Panc1 (cell line): ENCODE measurements at regions not wholly inside any gene's neighbourhood (a gene's known extent, or its start where the extent isn't known, plus 50 kb on each side); places are given as distances from the start of the nearest gene placed in this dataset.

Experiments used
- CTCF ChIP-seq: fragments of 450-650 bp; IDR thresholded peaks from 2 replicates; pipeline ENCODE4 v1.5.1; 2017; ENCODE audit warnings: mild to moderate bottlenecking
- POLR2AphosphoS5 ChIP-seq: IDR thresholded peaks from 2 replicates; pipeline ENCODE4 v1.6.1; 2012; ENCODE audit warnings: mild to moderate bottlenecking, low read depth, low read length, moderate library complexity
- REST ChIP-seq, 2 experiments: IDR thresholded peaks; 2 replicates each; pipeline ENCODE4 v1.6.1; 2011 to 2012; ENCODE audit warnings: low read depth in 2 of 2, control low read depth in 1 of 2, low read length in 1 of 2, mild to moderate bottlenecking in 1 of 2, moderate library complexity in 1 of 2; ENCODE audit not compliant: insufficient read depth in 1 of 2
- SIN3A ChIP-seq: IDR thresholded peaks from 2 replicates; pipeline ENCODE4 v1.6.1; 2012; ENCODE audit warnings: low read depth, mild to moderate bottlenecking, low read length, moderate library complexity, borderline replicate concordance; ENCODE audit not compliant: insufficient read depth
- TCF7L2 ChIP-seq: IDR thresholded peaks from 2 replicates; pipeline ENCODE4 v1.6.1; 2011; ENCODE audit warnings: mild to moderate bottlenecking, low read depth, low read length, inconsistent platforms

DNA sequence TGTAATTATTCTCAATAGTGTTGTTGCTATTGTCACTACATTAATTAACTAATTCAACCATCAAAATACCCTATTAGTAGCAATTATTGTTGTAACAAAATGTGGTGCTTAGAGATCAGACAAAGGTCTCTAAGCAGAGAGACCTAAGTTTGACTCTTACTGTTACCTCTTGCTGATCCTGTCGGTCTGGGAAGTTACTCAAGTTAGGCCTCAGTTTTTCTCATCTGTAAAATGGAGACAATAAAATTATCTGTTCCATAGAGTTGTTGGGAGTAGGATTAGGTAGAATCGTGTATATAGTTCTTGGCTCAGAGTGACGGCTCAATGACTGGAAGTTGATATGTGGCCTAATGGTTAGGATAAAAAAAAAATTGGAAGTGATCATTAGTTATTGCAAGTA lies 69.8 kb upstream of the ARL8B start:
- TF ChIP-seq POLR2AphosphoS5 (no peak), CTCF (no peak), SIN3A (no peak), REST (IDR thresholded peaks at IDR 0.05; ENCODE audit: insufficient read depth in 1 of 2, low read depth in 2 of 2, low read length in 1 of 2) (no peak), TCF7L2 (no peak)
